HG02943 (cell line): ENCODE measurements at regions not wholly inside any gene's neighbourhood (a gene's known extent, or its start where the extent isn't known, plus 50 kb on each side); places are given as distances from the start of the nearest gene placed in this dataset.
"Not testable (repeated sequence)": the region's sequence is repeated elsewhere in the genome, so short reads cannot be mapped to it uniquely, and the experiment has no call there.

Experiments
- ATAC-seq: cut with Tn5 transposase; IDR thresholded peaks from one replicate; pipeline ENCODE4 v1.9.1; 2021; ENCODE audit warnings: mild to moderate bottlenecking, low read depth, moderate library complexity; ENCODE audit not compliant: unreplicated experiment

DNA sequence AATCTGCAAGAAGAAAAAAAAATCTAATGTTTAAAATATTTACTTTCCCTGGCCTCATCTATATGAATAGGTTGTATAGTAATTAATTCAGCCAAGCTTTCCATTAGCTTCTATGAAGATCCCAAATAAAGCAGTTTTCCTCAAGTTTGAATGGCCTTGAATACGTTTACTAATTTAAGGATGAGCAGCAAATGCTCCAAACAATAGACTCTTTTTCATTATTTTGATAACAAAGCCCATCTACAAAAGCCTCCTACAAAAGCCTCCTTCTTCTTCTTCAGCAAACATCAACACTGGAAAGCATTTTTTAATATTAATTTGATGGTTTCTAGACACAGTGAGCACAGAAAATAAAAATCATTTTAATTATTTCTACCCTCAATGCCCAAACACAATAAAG, 1130.3 kb upstream of the CNTN5 start:
- no peak for ATAC-seq

DNA sequence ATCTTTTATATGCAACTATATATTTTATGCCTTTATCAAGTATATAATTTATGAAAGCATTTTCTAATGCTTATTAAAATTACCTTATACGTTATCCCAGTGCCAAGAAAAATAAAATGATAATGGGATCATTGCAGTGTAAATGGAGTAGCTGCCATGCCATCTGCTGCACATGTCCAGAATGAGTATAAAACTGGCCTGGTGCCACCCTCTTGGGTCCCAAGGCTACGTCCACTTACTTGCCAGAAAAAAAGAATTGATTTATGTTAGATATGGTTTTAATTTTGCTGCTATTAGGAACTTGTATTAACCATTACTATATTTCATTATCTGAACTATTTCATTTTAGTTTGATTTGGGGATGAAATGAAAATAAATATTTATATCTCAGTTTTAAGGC, 1127.1 kb upstream of the CNTN5 start:
- no peak for ATAC-seq

DNA sequence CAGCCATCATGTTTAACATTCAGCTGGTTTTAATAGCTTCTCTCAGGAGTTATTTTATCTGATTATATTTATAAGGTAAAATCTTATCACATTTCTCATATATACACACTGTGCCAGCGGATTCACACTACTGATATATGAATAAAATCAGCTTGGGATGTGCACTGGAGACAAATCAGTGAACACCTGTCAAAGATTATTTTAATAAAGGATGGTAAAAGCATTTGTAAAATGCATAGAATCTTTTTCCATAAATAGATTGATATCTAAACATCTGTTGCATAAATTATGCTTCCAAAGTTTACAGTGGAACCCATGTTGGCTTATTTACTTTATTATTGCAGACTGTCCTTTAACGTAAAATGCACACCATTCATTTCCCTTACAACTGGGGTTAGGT, 1125.8 kb upstream of the CNTN5 start:
- ATAC-seq: no peak

DNA sequence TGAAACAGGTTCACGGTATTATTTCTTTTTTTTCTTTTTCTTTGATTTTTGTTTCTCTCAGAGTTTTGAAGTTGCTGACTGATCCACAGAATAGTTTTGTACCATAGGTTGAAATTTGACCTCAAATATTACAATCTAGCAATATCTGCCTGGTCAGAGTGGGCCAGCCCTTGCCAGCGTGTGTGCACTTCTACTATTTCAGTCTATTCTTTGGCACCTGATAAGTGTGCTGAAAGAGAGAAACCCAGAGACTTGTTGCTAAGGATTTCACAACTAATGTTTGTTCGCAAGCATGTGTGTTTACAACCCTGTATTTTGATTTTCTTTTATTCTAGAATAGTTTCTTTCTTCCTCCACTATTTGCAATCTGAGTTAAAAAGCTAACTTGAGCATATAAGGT, 1125.2 kb upstream of the CNTN5 start:
- ATAC-seq: no peak

DNA sequence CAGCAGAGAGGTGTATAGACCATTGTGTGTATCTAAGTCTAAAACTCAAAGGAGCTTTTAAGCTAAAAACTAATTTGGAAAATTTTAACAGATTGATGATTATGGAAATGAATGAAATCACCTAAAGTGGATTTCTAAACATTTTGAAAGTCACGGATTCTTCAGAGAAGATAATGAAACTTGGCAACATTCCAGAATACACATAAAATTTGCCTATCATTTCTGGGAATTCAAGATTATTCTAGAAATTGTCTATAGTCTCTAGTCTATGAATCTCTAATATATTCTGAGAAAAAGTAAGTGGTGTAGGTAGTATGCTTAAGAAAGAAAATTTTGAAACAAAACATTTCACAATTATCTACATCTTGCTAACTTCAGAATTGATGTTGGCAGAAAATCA, 1117.9 kb upstream of the CNTN5 start:
- no peak for ATAC-seq

DNA sequence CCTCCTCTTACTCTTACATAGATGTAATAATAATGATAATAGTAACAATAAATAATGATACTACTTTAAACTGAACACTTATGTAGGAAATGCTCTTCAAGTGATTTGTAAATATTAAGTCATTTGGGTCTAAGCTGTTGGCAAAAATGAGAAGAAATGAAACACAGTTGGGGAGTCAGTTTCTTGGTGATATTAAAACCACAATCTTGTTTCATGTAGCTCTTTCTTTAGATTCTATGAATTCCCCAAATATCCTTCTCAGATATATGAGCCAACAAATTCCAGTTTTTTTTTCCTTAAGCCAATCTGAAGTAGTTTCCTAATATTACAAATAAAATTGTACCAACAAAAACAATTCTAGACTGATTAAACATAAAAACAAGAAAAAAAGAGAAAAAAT, 1115.6 kb upstream of the CNTN5 start:
- ATAC-seq: no peak

DNA sequence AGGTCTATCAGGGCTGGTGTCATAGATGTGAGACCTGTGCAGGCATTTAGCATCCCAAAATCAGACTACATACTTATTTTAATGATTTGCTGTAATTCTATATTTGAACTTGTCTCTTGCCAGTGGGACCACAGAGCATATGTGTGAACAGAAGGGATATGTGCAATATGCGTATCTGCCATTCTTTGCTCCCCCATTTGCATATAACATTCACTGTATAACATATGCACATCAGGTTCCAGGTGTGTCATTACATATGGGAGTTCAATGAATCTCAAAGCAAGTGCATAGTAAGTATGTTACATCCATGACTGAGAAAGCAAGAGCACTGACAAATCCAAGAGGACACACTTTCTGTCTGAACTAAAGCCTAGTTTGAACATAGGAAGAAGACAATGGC, 1115.1 kb upstream of the CNTN5 start:
- no peak for ATAC-seq

DNA sequence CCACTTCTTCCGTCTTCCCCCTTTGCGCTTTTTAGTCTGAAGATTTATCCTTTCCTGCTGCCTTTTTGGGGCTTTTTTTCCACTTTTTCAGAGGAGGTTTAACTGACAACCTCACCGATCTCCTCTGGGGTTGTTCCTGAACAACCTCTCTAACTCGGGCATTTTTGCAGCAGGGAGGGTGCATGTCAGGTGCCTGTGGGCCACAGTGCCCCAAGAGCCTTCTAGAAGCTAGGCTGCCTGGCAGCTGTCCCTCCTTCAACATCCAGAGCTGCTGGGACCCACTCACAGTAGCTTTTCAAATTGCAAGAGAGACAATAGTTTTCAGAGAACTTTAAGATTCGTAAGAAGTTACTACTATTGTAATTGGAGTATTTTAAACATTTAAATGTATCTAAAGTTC, 1112.4 kb upstream of the CNTN5 start:
- no peak for ATAC-seq

DNA sequence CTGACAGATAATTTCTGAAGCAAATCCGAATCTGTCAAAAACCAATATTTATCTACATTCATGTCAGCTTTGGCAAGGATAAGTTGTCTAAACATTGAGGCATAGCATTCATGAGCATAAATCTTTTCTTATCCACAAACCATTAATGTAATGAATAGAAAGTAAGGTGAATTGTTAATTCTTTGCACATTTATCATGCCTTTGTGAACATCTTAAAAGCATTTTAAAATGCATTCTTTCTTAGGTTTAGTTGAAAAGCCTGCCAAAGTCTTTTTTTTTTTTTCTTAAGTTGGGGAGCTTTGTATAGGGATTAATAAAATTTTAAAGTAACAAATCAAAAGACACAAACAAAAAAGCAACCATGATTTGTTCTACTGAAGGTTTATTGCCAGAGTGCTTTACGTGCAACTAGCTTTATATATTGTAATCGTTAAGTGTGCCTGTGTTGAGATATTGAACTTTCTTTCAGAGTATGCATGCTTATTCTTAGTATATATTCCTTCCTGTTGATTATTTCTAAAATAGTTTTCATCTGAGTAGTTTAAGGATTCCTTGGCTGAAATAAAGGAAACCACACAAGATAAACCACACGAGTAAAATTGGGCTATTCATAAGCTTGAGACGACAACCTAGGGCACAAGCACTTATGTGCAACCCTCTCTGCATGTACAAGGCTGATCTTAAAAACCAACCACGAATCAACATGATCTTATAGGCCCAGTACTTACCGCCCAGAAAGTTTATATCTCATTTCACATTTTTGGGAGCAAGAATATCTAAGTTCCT, 1110.9 kb upstream of the CNTN5 start:
- ATAC-seq: no peak

DNA sequence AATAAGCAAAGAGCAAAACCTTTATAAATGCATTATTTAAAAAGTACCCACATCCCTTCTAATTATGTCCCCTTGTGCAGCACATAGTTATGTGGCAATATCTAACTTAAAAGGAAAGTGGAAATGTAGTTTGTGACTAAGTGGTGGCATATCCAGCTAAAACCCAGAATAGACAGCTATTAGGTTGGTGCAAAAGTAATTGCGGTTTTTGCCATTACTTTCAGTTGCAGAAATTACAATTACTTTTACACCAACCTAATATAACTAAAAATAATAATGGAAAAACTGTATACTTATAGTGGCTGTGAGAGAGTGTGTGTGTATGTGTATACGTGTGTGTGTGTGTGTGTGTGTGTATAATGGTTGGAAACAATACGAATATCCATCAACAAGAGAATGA, 1108.1 kb upstream of the CNTN5 start:
- no peak for ATAC-seq

DNA sequence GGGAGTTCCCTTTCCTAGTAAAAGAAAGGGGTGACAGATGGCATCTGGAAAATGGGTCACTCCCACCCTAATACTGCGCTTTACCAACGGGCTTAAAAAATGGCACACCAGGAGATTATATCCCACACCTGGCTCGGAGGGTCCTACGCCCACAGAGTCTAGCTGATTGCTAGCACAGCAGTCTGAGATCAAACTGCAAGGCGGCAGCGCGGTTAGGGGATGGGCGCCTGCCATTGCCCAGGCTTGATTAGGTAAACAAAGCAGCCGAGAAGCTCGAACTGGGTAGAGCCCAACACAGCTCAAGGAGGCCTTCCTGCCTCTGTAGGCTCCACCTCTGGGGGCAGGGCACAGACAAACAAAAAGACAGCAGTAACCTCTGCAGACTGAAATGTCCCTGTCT, 1097.8 kb upstream of the CNTN5 start:
- not testable (repeated sequence) for ATAC-seq

DNA sequence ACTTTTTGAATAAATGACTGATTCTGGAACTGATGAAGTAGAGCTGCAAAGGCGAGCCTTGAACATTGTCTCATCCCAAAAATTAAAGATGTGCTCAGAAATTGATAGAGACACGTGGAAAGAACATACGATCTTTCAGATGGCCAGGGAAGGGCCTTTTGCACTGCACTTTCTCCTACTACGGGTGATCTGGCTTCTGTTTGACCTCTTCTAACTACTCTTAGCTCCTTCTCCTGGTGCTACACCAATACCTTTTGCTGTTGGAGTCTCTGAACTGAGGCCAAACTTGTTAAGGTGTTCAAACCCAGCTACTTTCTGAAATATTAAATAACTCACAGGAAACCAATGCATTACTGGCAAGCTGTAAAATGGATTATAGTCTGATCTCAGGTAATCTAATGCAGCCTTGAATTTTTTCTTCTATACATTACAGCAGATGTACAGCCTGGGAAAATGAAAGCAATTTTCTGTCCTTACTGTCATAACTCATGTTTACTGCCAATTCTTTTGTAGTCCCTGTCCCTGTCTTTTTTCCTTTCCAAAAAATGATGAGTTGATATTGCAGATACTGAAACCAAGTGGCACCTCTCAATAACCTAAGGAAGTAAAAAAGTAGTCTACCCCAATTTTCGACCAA, 1086.1 kb upstream of the CNTN5 start:
- ATAC-seq: no peak

DNA sequence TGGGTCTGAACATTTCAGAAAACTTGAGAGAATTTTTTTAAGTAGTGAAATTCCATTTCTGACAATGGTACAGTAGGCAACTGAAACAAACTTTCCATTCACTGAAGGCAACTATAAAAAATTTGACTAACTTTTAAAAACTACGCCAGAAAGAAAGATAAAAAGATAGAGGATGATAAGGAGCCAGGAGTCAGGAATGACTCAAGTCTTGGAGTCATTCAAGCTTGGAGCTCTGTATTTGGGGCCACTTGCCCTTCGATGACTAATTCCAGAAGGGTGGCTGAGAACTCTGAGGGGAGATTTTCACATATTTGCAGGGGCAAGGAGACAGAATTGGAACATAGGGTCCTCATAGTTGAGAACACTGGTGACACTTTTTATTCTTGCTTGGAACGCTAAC, 1083.2 kb upstream of the CNTN5 start:
- no peak for ATAC-seq

DNA sequence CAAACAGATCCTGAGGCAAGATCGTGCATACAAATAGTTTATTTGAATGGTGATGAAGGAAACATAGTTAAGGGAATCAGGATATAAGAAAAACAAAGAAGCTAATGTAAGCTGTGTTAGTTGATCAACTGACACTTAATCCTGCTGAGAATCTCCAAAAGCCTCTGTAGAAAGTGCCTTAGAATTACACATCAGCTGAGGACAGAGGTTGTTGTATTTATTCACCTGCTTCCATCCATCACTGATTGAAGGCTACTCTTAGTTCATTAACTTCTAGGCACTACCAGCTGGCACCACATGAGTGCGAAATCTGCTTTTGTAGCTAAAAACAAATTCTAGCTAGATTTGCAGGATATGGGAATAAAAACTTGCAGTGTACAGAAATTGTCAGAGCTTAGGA, 1082.0 kb upstream of the CNTN5 start:
- ATAC-seq: no peak

DNA sequence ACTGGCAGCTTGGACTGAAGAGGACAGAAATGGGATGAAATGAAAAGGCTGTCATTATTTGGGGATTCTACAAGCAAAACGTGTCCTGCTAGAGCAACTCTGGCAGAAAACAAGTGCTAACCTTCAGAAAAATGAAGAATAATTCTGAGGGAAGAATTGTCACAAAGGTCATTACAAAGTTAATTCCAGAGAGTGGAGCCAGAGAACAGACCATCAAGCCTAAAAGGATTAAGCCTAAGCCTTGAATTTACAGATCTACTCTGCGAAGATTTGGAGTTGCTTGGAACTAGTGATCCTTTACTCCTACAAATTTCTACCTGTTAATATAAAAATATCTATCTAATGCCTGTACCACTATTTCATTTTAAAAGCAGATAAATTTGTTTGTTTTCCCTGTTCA, 1077.3 kb upstream of the CNTN5 start:
- ATAC-seq: no peak

DNA sequence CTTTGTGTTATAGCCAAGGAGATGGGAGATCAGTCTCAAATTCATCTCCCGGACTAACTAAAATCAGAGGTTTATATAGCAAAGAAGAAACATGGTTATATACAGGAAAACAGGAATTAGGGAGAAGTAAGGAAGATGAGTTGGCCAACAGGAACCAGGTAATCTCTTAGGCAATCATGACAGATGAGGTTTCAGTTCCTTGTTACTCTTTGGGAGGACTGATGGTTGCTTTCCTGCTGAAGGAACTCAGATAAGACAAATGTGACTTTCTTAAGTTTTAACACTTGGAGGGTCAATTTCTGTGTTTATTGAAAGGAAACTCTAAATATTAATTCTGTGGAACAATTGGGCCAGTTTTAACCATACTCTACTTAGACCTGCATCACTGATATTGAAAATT, 1072.0 kb upstream of the CNTN5 start:
- ATAC-seq: no peak

DNA sequence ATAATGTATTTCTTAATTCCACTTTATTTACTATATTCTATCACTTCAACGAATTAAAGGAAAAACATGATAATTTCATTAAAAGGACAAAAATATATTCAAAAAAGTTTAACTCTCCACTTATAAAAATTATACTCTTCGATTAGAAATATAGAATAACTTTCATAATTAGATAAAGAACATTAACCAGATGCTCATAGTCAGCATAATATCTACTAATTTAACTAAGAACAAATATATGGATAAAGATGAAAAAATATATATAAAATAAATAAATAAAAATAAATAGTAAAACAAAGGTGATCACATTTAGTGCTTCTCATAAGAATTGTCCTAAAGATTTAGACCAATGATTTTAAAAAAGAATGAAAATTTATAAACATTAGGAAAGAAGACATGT, 1065.2 kb upstream of the CNTN5 start:
- no peak for ATAC-seq

DNA sequence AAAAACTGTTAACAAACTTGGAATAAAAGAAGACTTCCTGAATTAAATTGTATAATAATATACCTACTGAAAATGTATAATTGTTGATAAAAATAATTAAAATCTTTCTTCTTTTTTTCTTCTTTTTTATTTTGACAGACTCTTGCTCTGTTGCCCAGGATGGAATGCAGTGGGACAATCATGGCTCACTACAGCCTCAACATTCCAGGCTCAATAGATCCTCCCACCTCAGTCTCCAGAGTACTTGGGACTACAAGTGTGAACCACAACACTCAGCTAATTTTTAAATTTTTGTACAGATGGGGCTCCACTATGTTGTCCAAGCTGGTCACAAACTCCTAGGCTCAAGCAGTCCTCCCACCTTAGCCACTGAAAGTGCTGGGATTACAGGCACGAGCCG, 1063.8 kb upstream of the CNTN5 start:
- no peak for ATAC-seq

DNA sequence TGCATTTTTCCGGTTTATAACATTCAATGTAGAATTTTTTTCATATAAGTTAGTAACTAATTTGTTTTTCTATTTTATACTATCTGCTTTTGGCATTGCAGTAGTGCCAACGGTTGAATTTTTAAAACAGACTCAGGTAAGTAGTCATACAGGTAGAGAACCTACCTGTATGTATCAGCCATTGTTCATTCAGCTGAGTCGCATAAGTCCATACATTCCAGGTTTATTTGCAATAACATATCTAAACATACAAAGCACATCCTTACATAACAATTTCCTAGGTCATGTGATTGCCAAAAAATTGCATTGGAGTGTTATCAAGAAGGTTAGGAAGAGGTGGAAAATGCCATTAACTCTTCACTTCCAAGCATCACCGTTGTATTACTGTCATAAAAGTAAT, 1059.3 kb upstream of the CNTN5 start:
- no peak for ATAC-seq

DNA sequence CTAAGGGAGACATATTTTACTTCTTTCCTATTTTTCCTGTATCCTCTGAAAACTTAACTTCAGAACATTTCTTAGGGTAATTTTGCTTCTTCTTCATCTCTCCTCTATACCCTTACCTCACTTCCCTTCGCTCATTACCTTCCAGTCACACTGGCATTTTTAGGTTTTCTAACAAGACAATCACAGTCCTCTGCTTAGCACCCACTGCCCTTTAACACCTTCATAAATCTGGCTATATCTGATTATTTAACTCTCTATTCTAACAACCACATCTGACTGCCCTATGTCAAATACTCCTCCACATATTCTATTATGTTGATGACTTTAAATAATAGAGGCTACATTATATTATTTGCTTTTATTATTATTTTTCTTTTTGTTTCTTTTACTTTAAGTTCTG, 1058.0 kb upstream of the CNTN5 start:
- ATAC-seq: no peak

DNA sequence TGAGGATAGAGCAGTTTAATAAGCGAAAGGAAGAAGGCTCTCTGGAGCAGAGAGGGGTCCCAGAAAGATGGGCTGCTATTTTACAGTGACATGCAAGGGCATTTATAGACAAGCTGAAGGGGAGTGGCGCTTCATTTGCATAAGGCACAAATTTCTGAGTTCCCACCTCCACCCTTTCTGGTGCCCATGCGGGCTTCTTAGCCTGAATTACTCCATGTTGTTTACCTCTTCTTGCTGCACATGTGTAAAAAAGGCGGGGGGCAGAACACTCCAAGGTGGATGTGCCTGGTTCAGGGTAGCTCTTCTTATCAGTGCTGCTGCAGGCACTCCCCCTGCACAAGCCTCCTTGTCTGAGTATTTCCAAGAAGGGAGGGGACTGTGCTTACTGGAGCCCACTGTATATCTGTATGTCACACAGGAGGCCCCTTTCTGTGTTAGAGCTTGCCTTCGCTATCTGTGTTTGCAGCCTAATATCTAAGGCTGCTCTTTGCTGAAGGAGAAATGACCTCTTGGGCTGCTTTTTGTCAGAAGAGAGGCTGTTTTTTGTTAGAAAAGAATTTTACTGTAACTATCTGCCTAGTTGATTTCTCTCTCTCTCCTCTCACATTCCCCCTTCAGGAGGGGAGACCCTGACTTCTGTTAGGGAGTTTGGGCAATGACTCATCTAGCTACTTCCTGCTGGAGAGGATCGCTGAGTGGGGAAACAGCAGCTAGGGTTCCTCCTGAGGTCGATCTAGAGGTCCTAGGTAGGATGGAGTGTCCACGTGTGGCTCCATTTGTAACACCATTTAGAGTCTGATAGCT, 1057.0 kb upstream of the CNTN5 start:
- ATAC-seq: no peak
